Heart left ventricle (tissue), 16 donors: ENCODE measurements at regions not wholly inside any gene's neighbourhood (a gene's known extent, or its start where the extent isn't known, plus 50 kb on each side); places are given as distances from the start of the nearest gene placed in this dataset.

Source experiments
- ATAC-seq, 4 donors: fragments of 200-7000 bp; cut with Tn5 transposase; one replicate each; pipeline ENCODE4 v1.9.1; 2020 to 2022; ENCODE audit warnings: moderate library complexity in 4 of 4, mild to moderate bottlenecking in 3 of 4, moderate number of reproducible peaks in 1 of 4
- DNase-seq, 5 donors: peaks; one replicate each; pipeline ENCODE4 v3.0.0-alpha.2; 2020
- H3K27ac ChIP-seq, 12 donors: fragments of 200-600 bp; sonication (generic) in 4 of 12; one replicate each; pipeline versions ENCODE4 v1.5.0 to v1.8.0; 2016 to 2022; ENCODE audit warnings: mild to moderate bottlenecking in 2 of 12
- H3K27me3 ChIP-seq, 9 donors: fragments of 200-600 bp; sonication (generic) in 2 of 9; one replicate each; pipeline versions ENCODE4 v1.5.1 to v1.8.0; 2016 to 2022; ENCODE audit warnings: mild to moderate bottlenecking in 3 of 9
- H3K36me3 ChIP-seq, 9 donors: fragments of 200-600 bp; sonication (generic) in 2 of 9; one replicate each; pipeline versions ENCODE4 v1.5.0 to v1.8.0; 2018 to 2022; ENCODE audit warnings: mild to moderate bottlenecking in 2 of 9
- H3K4me1 ChIP-seq, 12 donors: fragments of 200-600 bp; sonication (generic) in 4 of 12; one replicate each; pipeline versions ENCODE4 v1.5.0 to v1.8.0; 2016 to 2022; ENCODE audit warnings: mild to moderate bottlenecking in 3 of 12
- H3K4me3 ChIP-seq, 12 donors: fragments of 200-600 bp; sonication (generic) in 4 of 12; one replicate each; pipeline versions ENCODE4 v1.5.0 to v1.8.0; 2017 to 2022; ENCODE audit warnings: mild to moderate bottlenecking in 9 of 12, moderate library complexity in 4 of 12
- H3K9me3 ChIP-seq, 12 donors: fragments of 200-600 bp; sonication (generic) in 4 of 12; one replicate each; pipeline versions ENCODE4 v1.5.0 to v1.8.0; 2016 to 2022; ENCODE audit warnings: mild to moderate bottlenecking in 1 of 12
- POLR2A ChIP-seq, 2 donors: fragments of 450-650 bp; IDR thresholded peaks; one replicate each; pipeline ENCODE4 v1.6.1; 2017; ENCODE audit warnings: antibody characterized with exemption in 2 of 2, mild to moderate bottlenecking in 2 of 2, moderate library complexity in 2 of 2
- WGBS, 4 donors: extraction: QIAGEN DNeasy Blood & Tissue Kit in 2 of 4; methylation state at CpG; one replicate each; pipeline versions ENCODE4 v1.1.5 to v1.1.7; 2013 to 2018; 5-methylcytosine and 5-hydroxymethylcytosine counted together
- intact Hi-C, 10 donors: fragments of 100-400 bp; cut with DNase I; formaldehyde crosslinking; loops; one replicate each; pipeline versions ENCODE4 v1.11.1 to v1.14.2; 2022
- TF ChIP-seq, protein P1 (sequence below), 12 donors: fragments of 200-600 bp; sonication (generic) in 4 of 12; IDR thresholded peaks; one replicate each; pipeline versions ENCODE4 v1.5.0 to v1.8.0; 2018 to 2022; ENCODE audit warnings: antibody characterized with exemption in 12 of 12, mild to moderate bottlenecking in 5 of 12
- donor health status: ischemic (EF 13 %, LVEDD 7.1; RV severe dilation, severe dysfunction).
- donor health status: healthy with polysubstance abuse.
- donor health status: DM: no; HTN: yes; CAD: no.
- donor health status: DM: no; HTN: no; CAD: no.
- donor health status: ischemic (EF 25% LVEDD 6.9; RV normal size, moderate dysfunction).
- donor health status: ischemic (EF 25% LVEDD 5.7; RV mildly dilated, moderate dysfunction).
- donor health status: healthy.
- donor health status: DM: yes; HTN: yes; CAD: no.
- donor health status: ischemic (EF 35%, LVEDD 5.7; RV mildly dilated, moderate dysfunction).
- donor health status: nonischemic (EF 11% LVEDD 7.7; RV severe dilation, severe dysfunction).
- donor health status: DM: yes; HTN: yes; CAD: no.
- donor health status: PGD.
- donor health status: ischemic (EF 29% LVEDD 5.4; RV normal size, mild dysfunction).
- donor health status: nonischemic (EF 23%, LVEDD 6.1; RV moderate dilation, normal function).

DNA sequence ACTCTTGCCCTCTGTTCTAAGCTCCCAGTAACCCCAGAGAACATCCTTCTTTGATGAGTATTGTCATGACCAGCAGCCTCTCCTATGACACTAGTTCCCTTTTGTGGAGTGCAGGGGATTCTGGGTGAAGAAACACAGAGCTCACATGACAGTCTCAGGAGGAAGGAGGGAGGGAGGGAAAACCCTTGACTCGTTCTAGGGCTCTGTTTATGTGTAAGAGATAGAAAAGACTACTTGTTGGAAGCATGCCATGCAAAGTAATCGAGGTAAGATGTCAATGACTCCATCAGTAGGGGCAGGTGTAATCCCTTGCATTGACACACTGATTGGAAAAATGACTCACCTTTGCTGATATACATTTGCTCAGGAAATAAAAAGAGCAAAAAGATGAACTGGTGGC, 190.2 kb upstream of the ELL2 start:
- Histone ChIP-seq H3K4me3 (no peak overlapping the region), H3K9me3 (no peaks in the 10 kb centered on the region), H3K36me3 (no peaks in the 10 kb centered on the region), H3K27ac (peak overlapping the region in 1 of 12 donors; percentile 18), H3K27me3 (no peaks in the 10 kb centered on the region), H3K4me1 (peaks cover 0 to 8% (median 0%) of the 10 kb centered on the region in 12 donors)
- intact Hi-C loops: no loop called here
- ATAC-seq (peak in 1 of 4 donors; percentile 44), DNase-seq (no peak)
- WGBS, 4 donors: 28 to 33% (median 29%) methylated on average over 2 of the region's 2 CpGs
- TF ChIP-seq POLR2A (IDR thresholded peaks at IDR 0.05): no peak
- TF ChIP-seq, protein P1, sequence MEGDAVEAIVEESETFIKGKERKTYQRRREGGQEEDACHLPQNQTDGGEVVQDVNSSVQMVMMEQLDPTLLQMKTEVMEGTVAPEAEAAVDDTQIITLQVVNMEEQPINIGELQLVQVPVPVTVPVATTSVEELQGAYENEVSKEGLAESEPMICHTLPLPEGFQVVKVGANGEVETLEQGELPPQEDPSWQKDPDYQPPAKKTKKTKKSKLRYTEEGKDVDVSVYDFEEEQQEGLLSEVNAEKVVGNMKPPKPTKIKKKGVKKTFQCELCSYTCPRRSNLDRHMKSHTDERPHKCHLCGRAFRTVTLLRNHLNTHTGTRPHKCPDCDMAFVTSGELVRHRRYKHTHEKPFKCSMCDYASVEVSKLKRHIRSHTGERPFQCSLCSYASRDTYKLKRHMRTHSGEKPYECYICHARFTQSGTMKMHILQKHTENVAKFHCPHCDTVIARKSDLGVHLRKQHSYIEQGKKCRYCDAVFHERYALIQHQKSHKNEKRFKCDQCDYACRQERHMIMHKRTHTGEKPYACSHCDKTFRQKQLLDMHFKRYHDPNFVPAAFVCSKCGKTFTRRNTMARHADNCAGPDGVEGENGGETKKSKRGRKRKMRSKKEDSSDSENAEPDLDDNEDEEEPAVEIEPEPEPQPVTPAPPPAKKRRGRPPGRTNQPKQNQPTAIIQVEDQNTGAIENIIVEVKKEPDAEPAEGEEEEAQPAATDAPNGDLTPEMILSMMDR (IDR thresholded peaks at IDR 0.05): no peak

DNA sequence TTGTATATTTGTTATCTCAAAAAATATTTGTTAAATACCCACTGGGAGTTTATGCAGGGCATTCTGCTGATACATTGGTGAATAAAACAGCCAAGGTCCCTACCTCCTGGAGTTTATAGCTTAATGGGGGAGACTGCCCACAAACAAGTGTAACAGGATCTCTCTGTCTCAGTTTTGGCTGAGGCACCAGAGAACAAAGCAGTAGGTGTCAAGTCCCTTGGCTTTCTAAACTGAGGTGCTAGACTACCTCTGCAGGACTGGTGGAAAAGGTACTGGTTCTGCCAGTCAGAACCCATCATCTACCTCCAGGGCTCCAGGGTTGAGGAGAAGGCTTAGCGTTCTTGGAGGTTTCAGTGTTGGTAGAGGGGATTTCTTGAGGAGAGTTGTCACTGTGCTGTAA, 188.4 kb upstream of the ELL2 start:
- H3K27me3 ChIP-seq: no peaks in the 10 kb centered on the region
- no peak overlapping the region for H3K4me3 ChIP-seq
- TF ChIP-seq POLR2A (IDR thresholded peaks at IDR 0.05): no peak
- TF ChIP-seq, protein P1 (IDR thresholded peaks at IDR 0.05): no peak
- H3K9me3 ChIP-seq: no peaks in the 10 kb centered on the region
- intact Hi-C loops: no loop called here
- peak overlapping the region in 1 of 12 donors; percentile 39 for H3K27ac ChIP-seq
- 61 to 77% (median 70%) methylated on average over 1 of the region's 1 CpG for WGBS, 4 donors
- peaks cover 0 to 15% (median 0%) of the 10 kb centered on the region in 12 donors for H3K4me1 ChIP-seq
- no peak for DNase-seq
- no peak for ATAC-seq
- no peaks in the 10 kb centered on the region for H3K36me3 ChIP-seq

- TF ChIP-seq, protein P1 (IDR thresholded peaks at IDR 0.05): no peak
- TF ChIP-seq POLR2A (IDR thresholded peaks at IDR 0.05): no peak
- Histone ChIP-seq H3K4me1 (peaks cover 0 to 15% (median 0%) of the 10 kb centered on the region in 12 donors), H3K27me3 (no peaks in the 10 kb centered on the region), H3K9me3 (no peaks in the 10 kb centered on the region), H3K27ac (peak overlapping the region in 1 of 12 donors; percentile 39), H3K36me3 (no peaks in the 10 kb centered on the region), H3K4me3 (no peak overlapping the region)
- intact Hi-C loops: no loop called here
- DNase-seq (no peak), ATAC-seq (no peak)
- 81 to 93% (median 91%) methylated on average over 1 of the region's 1 CpG for WGBS, 4 donors
Measured at GRCh38 chr5:96149546-96149945, 187.9 kb upstream of the ELL2 start.

DNA sequence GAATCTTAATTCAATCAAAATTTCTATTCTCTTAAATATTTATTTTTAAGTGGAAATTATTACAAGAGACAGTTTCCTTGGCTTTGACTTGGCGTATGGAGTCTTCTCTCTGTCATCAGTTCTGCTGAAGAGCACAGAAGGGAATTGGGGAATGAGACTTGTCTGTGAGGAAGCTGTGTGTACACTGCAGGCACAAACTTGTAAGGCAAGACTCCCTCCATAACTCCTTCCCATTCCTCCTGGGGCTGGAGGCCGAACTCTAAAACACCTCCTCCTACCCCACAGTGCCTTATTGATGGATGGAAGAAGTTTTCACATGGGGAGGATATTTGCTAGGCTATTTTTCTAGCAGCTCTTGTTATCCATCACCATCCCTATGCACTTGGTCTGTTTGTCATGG, 187.4 kb upstream of the ELL2 start:
- Histone ChIP-seq H3K36me3 (no peaks in the 10 kb centered on the region), H3K9me3 (no peaks in the 10 kb centered on the region), H3K4me1 (peaks cover 0 to 15% (median 0%) of the 10 kb centered on the region in 12 donors), H3K27ac (peak overlapping the region in 1 of 12 donors; percentile 39), H3K4me3 (no peak overlapping the region), H3K27me3 (no peaks in the 10 kb centered on the region)
- 81 to 93% (median 88%) methylated on average over 2 of the region's 2 CpGs for WGBS, 4 donors
- DNase-seq (no peak), ATAC-seq (no peak)
- intact Hi-C loops: no loop called here
- TF ChIP-seq, protein P1 (IDR thresholded peaks at IDR 0.05): no peak
- no peak for TF ChIP-seq POLR2A (IDR thresholded peaks at IDR 0.05)
